ENCODE measurements at regions not wholly inside any gene's neighbourhood (a gene's known extent, or its start where the extent isn't known, plus 50 kb on each side); places are given as distances from the start of the nearest gene placed in this dataset.

- WGBS, 2 donors: 98 to 100% methylated on average over 2 of the region's 2 CpGs
- ATAC-seq (ENCODE audit: low FRiP score in 2 of 2) (no peak), DNase-seq (no peak)
- H3K27ac ChIP-seq: no peak overlapping the region
- H3K9me3 ChIP-seq: no peaks in the 10 kb centered on the region
- TF ChIP-seq, protein P1, sequence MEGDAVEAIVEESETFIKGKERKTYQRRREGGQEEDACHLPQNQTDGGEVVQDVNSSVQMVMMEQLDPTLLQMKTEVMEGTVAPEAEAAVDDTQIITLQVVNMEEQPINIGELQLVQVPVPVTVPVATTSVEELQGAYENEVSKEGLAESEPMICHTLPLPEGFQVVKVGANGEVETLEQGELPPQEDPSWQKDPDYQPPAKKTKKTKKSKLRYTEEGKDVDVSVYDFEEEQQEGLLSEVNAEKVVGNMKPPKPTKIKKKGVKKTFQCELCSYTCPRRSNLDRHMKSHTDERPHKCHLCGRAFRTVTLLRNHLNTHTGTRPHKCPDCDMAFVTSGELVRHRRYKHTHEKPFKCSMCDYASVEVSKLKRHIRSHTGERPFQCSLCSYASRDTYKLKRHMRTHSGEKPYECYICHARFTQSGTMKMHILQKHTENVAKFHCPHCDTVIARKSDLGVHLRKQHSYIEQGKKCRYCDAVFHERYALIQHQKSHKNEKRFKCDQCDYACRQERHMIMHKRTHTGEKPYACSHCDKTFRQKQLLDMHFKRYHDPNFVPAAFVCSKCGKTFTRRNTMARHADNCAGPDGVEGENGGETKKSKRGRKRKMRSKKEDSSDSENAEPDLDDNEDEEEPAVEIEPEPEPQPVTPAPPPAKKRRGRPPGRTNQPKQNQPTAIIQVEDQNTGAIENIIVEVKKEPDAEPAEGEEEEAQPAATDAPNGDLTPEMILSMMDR (IDR thresholded peaks at IDR 0.05): no peak
- TF ChIP-seq POLR2AphosphoS5 (IDR thresholded peaks at IDR 0.05) (no peak), EP300 (IDR thresholded peaks at IDR 0.05) (no peak), POLR2A (IDR thresholded peaks at IDR 0.05) (no peak)
- peaks cover 5 to 18% (median 8%) of the 10 kb centered on the region in 4 donors for H3K4me1 ChIP-seq
- no peak overlapping the region for H3K4me3 ChIP-seq
- no peaks in the 10 kb centered on the region for H3K27me3 ChIP-seq
- H3K36me3 ChIP-seq: no peaks in the 10 kb centered on the region
Observed at GRCh38 chr14:65329481-65329880, 83.0 kb upstream of the FUT8 start.

DNA sequence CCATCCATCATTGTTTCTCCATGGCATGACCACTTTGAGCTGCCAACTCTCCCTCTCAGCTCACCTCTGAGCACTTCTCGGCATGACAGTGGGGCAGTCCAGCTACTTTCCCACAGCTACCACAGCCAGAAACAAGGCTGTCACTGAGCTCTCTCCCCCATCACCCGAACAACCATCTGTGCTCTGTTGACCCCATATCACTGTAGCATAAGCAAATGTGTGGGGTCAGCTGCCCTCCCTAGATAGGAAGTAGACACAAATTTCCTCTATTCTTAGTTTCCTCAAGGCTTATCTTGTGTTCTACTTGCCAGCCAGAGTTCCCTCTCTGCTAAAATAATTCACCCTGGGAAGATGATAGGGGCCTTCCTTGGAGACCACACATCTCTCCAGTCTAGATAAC is 82.6 kb upstream of the FUT8 start:
- DNase-seq: no peak
- peaks cover 9 to 22% (median 12%) of the 10 kb centered on the region in 4 donors for H3K4me1 ChIP-seq
- no peak for ATAC-seq (ENCODE audit: low FRiP score in 2 of 2)
- TF ChIP-seq POLR2AphosphoS5 (IDR thresholded peaks at IDR 0.05) (no peak), EP300 (IDR thresholded peaks at IDR 0.05) (no peak), POLR2A (IDR thresholded peaks at IDR 0.05) (no peak)
- TF ChIP-seq, protein P1 (IDR thresholded peaks at IDR 0.05): no peak
- H3K27ac ChIP-seq: no peak overlapping the region
- no peaks in the 10 kb centered on the region for H3K27me3 ChIP-seq
- no peak overlapping the region for H3K4me3 ChIP-seq
- no peaks in the 10 kb centered on the region for H3K36me3 ChIP-seq
- H3K9me3 ChIP-seq: no peaks in the 10 kb centered on the region
- WGBS, 2 donors: 55 to 72% methylated on average over 2 of the region's 2 CpGs

GRCh38 chr14:65330416-65330815 is 82.1 kb upstream of the FUT8 start:
- H3K27ac ChIP-seq: no peak overlapping the region

DNA sequence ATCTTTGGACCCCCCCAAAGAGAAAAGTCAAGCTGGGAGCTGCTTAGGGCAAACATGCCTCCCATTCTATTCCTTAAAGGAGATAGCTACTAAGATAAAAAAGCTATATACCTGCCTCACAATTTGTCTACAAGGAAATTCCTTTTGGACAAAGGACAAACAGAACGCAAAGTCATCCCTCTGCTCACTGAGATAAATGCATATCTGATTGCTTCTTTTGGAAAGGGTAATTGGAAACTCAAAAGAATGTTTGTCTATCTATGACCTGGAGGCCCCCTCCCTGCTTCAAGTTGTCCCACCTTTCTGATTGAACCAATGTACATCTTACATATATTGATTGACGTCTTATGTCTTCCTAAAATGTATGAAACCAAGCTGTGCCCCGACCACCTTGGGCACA is 80.9 kb upstream of the FUT8 start:
- Histone ChIP-seq H3K27ac (no peak overlapping the region), H3K9me3 (no peaks in the 10 kb centered on the region), H3K36me3 (no peaks in the 10 kb centered on the region), H3K4me1 (peaks cover 17 to 39% (median 23%) of the 10 kb centered on the region in 4 donors), H3K4me3 (no peak overlapping the region), H3K27me3 (no peaks in the 10 kb centered on the region)
- DNase-seq: no peak
- WGBS, 2 donors: 86 to 89% methylated on average over 3 of the region's 3 CpGs
- TF ChIP-seq EP300 (IDR thresholded peaks at IDR 0.05) (no peak), POLR2AphosphoS5 (IDR thresholded peaks at IDR 0.05) (no peak), POLR2A (IDR thresholded peaks at IDR 0.05) (no peak)
- TF ChIP-seq, protein P1 (IDR thresholded peaks at IDR 0.05): no peak
- no peak for ATAC-seq (ENCODE audit: low FRiP score in 2 of 2)

More at GRCh38 chr14:65330416-65330815, 82.1 kb upstream of the FUT8 start:
- no peak for ATAC-seq (ENCODE audit: low FRiP score in 2 of 2)
- Histone ChIP-seq H3K4me3 (no peak overlapping the region), H3K36me3 (no peaks in the 10 kb centered on the region), H3K9me3 (no peaks in the 10 kb centered on the region), H3K4me1 (peaks cover 15 to 27% (median 17%) of the 10 kb centered on the region in 4 donors), H3K27me3 (no peaks in the 10 kb centered on the region)
- WGBS, 2 donors: 42 to 50% methylated on average over 1 of the region's 1 CpG
- TF ChIP-seq POLR2AphosphoS5 (IDR thresholded peaks at IDR 0.05) (no peak), POLR2A (IDR thresholded peaks at IDR 0.05) (no peak), EP300 (IDR thresholded peaks at IDR 0.05) (no peak)
- TF ChIP-seq, protein P1 (IDR thresholded peaks at IDR 0.05): no peak
- no peak for DNase-seq

GRCh38 chr14:65332141-65332871 is 80.2 kb upstream of the FUT8 start:
- WGBS, 2 donors: 93% methylated on average over 2 of the region's 2 CpGs
- TF ChIP-seq, protein P1 (IDR thresholded peaks at IDR 0.05): no peak
- TF ChIP-seq EP300 (IDR thresholded peaks at IDR 0.05) (no peak), POLR2A (IDR thresholded peaks at IDR 0.05) (no peak), POLR2AphosphoS5 (IDR thresholded peaks at IDR 0.05) (no peak)
- no peaks in the 10 kb centered on the region for H3K36me3 ChIP-seq
- no peak overlapping the region for H3K4me3 ChIP-seq
- DNase-seq (no peak), ATAC-seq (ENCODE audit: low FRiP score in 2 of 2) (peak in 1 of 2 donors; percentile 54)
- H3K27ac ChIP-seq: no peak overlapping the region
- H3K27me3 ChIP-seq: no peaks in the 10 kb centered on the region
- H3K4me1 ChIP-seq: peaks cover 17 to 45% (median 23%) of the 10 kb centered on the region in 4 donors
- no peaks in the 10 kb centered on the region for H3K9me3 ChIP-seq

Measured in upper lobe of left lung (tissue), 6 donors.